GM12878 (cell line): ENCODE measurements at regions not wholly inside any gene's neighbourhood (a gene's known extent, or its start where the extent isn't known, plus 50 kb on each side); places are given as distances from the start of the nearest gene placed in this dataset.

ENCODE experiments used
- ATAC-seq: fragments of 200-7000 bp; cut with Tn5 transposase; 3 replicates; pipeline ENCODE4 v1.9.1; 2020; ENCODE audit warnings: mild to moderate bottlenecking, moderate library complexity
- BruUV-seq: library from RNA; stranded (reverse); fragments of 400-500 nt; replicated peaks from 2 replicates; lab custom pipeline; 2021; lab: Mats Ljungman, UMichigan
- CTCF ChIA-PET: fragments of 300-600 bp; sonication (Branson Sonifier 250); formaldehyde crosslinking; extraction: SDS; loops from one replicate; lab custom pipeline; 2021; ENCODE audit warnings: inconsistent platforms; lab: Yijun Ruan, JAX
- POLR2A ChIA-PET: fragments of 350-600 bp; formaldehyde crosslinking; extraction: SDS; loops from one replicate; lab custom pipeline; 2021; ENCODE audit warnings: inconsistent platforms; lab: Charles Lee
- RAD21 ChIA-PET: fragments of 300-600 bp; sonication (Branson Sonifier 250); formaldehyde crosslinking; loops from one replicate; lab custom pipeline; 2023; ENCODE audit warnings: antibody characterized with exemption; ENCODE audit not compliant: unreplicated experiment; lab: Charles Lee
- SMC1A ChIA-PET: fragments of 300-600 bp; sonication (Branson Sonifier 250); formaldehyde crosslinking; loops from one replicate; lab custom pipeline; 2023; ENCODE audit not compliant: unreplicated experiment, uncharacterized antibody; lab: Charles Lee
- DNase-seq: peaks from one replicate; pipeline ENCODE4 v3.0.0-alpha.2; 2011; ENCODE audit warnings: low read depth, low spot score
- FAIRE-seq: peaks from 3 replicates; lab custom pipeline; 2011; peaks lifted over from hg19 to GRCh38; lab: Jason Lieb, UNC
- H2AFZ ChIP-seq: 2 replicates; pipeline ENCODE4 v1.6.0; 2011; ENCODE audit warnings: low read depth, low read length, control low read depth; ENCODE audit not compliant: control insufficient read depth
- H3K27ac ChIP-seq: 2 replicates; pipeline ENCODE4 v1.5.1; 2011; ENCODE audit warnings: control low read depth; ENCODE audit not compliant: control insufficient read depth, insufficient read depth
- H3K27me3 ChIP-seq, 2 experiments: replicated peaks in 1 of 2; 2 replicates each; pipeline versions ENCODE4 v1.6.0 to v1.6.1; 2011; ENCODE audit warnings: low read length in 1 of 2; ENCODE audit not compliant: control insufficient read depth in 2 of 2, insufficient read depth in 2 of 2
- H3K36me3 ChIP-seq, 2 experiments: 2 replicates each; pipeline ENCODE4 v1.5.1; 2011; ENCODE audit warnings: low read length in 1 of 2; ENCODE audit not compliant: control insufficient read depth in 2 of 2, insufficient read depth in 2 of 2
- H3K4me1 ChIP-seq: 2 replicates; pipeline ENCODE4 v1.6.1; 2011; ENCODE audit warnings: mild to moderate bottlenecking, low read length, moderate library complexity, mixed read lengths; ENCODE audit not compliant: control insufficient read depth, insufficient read depth
- H3K4me2 ChIP-seq: 2 replicates; pipeline ENCODE4 v1.6.0; 2011; ENCODE audit warnings: control low read depth; ENCODE audit not compliant: control insufficient read depth, insufficient read depth
- H3K4me3 ChIP-seq: fragments of 200-600 bp; sonication (generic); 2 replicates; pipeline ENCODE4 v1.5.1; 2016
- H3K79me2 ChIP-seq: 2 replicates; pipeline ENCODE4 v1.6.0; 2011; ENCODE audit warnings: low read length; ENCODE audit not compliant: control insufficient read depth, insufficient read depth
- H3K9ac ChIP-seq: 2 replicates; pipeline ENCODE4 v1.8.0; 2011; ENCODE audit warnings: low read length, control low read depth, mixed read lengths; ENCODE audit not compliant: control insufficient read depth, insufficient read depth
- H3K9me3 ChIP-seq: replicated peaks from 3 replicates; pipeline ENCODE4 v1.5.1; 2011; ENCODE audit warnings: mild to moderate bottlenecking, low read length; ENCODE audit not compliant: control insufficient read depth, insufficient read depth
- H4K20me1 ChIP-seq: 2 replicates; pipeline ENCODE4 v1.6.0; 2011; ENCODE audit not compliant: control insufficient read depth, insufficient read depth
- CREB1 ChIP-seq: IDR thresholded peaks from 2 replicates; pipeline ENCODE4 v1.6.1; 2012; ENCODE audit warnings: low read depth, mild to moderate bottlenecking, inconsistent platforms
- EGR1 ChIP-seq, 2 experiments: IDR thresholded peaks; 1 replicate in 1 of 2; 2 replicates in 1 of 2; pipeline ENCODE4 v1.6.1; 2011 to 2012; ENCODE audit warnings: low read depth in 2 of 2, low read length in 2 of 2, borderline replicate concordance in 1 of 2, mild to moderate bottlenecking in 1 of 2, moderate library complexity in 1 of 2
- KAT2A ChIP-seq: conservative IDR thresholded peaks from 2 replicates; pipeline ENCODE4 v1.6.1; 2011; ENCODE audit warnings: low read depth, low read length; ENCODE audit not compliant: control insufficient read depth
- LARP7 ChIP-seq: fragments of 450-650 bp; IDR thresholded peaks from 2 replicates; pipeline ENCODE4 v1.6.1; 2017; ENCODE audit warnings: mild to moderate bottlenecking
- MLLT1 ChIP-seq: fragments of 450-650 bp; IDR thresholded peaks from 2 replicates; pipeline ENCODE4 v1.6.1; 2016; ENCODE audit warnings: mild to moderate bottlenecking
- POU2F2 ChIP-seq: IDR thresholded peaks from 3 replicates; pipeline ENCODE4 v1.6.1; 2011; ENCODE audit warnings: low read depth, mild to moderate bottlenecking, low read length, borderline replicate concordance
- SREBF2 ChIP-seq: IDR thresholded peaks from 2 replicates; pipeline ENCODE4 v1.6.1; 2012; ENCODE audit warnings: mild to moderate bottlenecking, low read length
- SUPT20H ChIP-seq: IDR thresholded peaks from 2 replicates; pipeline ENCODE4 v1.6.1; 2011; ENCODE audit warnings: low read depth, mild to moderate bottlenecking, low read length, moderate library complexity, borderline replicate concordance; ENCODE audit not compliant: control insufficient read depth
- TARDBP ChIP-seq: IDR thresholded peaks from 2 replicates; pipeline ENCODE4 v1.6.1; 2016; ENCODE audit warnings: borderline replicate concordance
- ZNF217 ChIP-seq: fragments of 450-650 bp; IDR thresholded peaks from 2 replicates; pipeline ENCODE4 v1.6.1; 2017; ENCODE audit warnings: antibody characterized with exemption, mild to moderate bottlenecking
- whole genome bisulfite sequencing: methylation state at CpG from one replicate; pipeline ENCODE4 v1.1.6; 2016; ENCODE audit warnings: low lambda C conversion rate; ENCODE audit not compliant: insufficient replicate concordance, insufficient coverage; ENCODE audit errors: missing lambda C conversion rate; 5-methylcytosine and 5-hydroxymethylcytosine counted together
- in situ Hi-C: fragments of 300-500 bp; cut with MboI; formaldehyde crosslinking; loops from 9 replicates; pipeline ENCODE4 v1.14.3; 2018; ENCODE audit warnings: mixed read lengths
- intact Hi-C: fragments of 100-400 bp; cut with micrococcal nuclease; formaldehyde crosslinking; loops from one replicate; pipeline ENCODE4 v1.14.2; 2022; ENCODE audit not compliant: unreplicated experiment

GRCh38 chr4:24690436-24690835, 104.9 kb upstream of the SOD3 start:
- Histone ChIP-seq H3K27me3 (peaks cover 0 to 4% of the 10 kb centered on the region in 2 experiments; a peak in 2 of 4 replicates), H3K4me1 (no peaks in the 10 kb centered on the region), H3K4me2 (no peak overlapping the region), H3K4me3 (no peak overlapping the region), H4K20me1 (peaks cover 2% of the 10 kb centered on the region; the same call in 1 of the 2 replicates), H2AFZ (no peak overlapping the region), H3K36me3 (no peaks in the 10 kb centered on the region), H3K9me3 (no peaks in the 10 kb centered on the region; the same call in 2 of the 3 replicates), H3K79me2 (no peaks in the 10 kb centered on the region), H3K9ac (no peak overlapping the region), H3K27ac (no peak overlapping the region)
- CTCF ChIA-PET = interaction anchor here (1.4 to 6.1 kb wide), 2 partner anchors 165 to 201 kb away, joined by 3 to 51 read pairs; no protein-coding TSS in a partner anchor
- RAD21 ChIA-PET = no interaction called here
- WGBS = 19% methylated on average over 2 of the region's 2 CpGs
- FAIRE-seq (no peak), DNase-seq (no peak), ATAC-seq (no peak)
- POLR2A ChIA-PET = no interaction called here
- intact Hi-C loops (no loop called here), in situ Hi-C loops (no loop called here)
- TF ChIP-seq TARDBP = no peak
- TF ChIP-seq EGR1 (IDR thresholded peaks at IDR 0.05; ENCODE audit: borderline replicate concordance in 1 of 2, low read depth in 2 of 2, low read length in 2 of 2) = no peak
- no TSS peak for BruUV-seq
- SMC1A ChIA-PET = interaction anchor here (1.5 kb wide), 1 partner anchor 201 kb away, joined by 4 read pairs; no protein-coding TSS in a partner anchor

- TF ChIP-seq ZNF217 = no peak
- no peak for TF ChIP-seq SUPT20H
- TF ChIP-seq CREB1 = no peak
- no peak for TF ChIP-seq MLLT1
- no peak for TF ChIP-seq POU2F2
- no peak for TF ChIP-seq SREBF2
- TF ChIP-seq LARP7 = no peak
- no peak for TF ChIP-seq KAT2A
- DNase-seq (no peak), ATAC-seq (no peak), FAIRE-seq (no peak)
- no peaks in the 10 kb centered on the region for H3K36me3 ChIP-seq
- no peaks in the 10 kb centered on the region for H3K79me2 ChIP-seq
- H3K9me3 ChIP-seq = no peaks in the 10 kb centered on the region; the same call in 2 of the 3 replicates
- no peak overlapping the region for H3K4me3 ChIP-seq
- SMC1A ChIA-PET = no interaction called here
- peaks cover 2% of the 10 kb centered on the region; the same call in 1 of the 2 replicates for H4K20me1 ChIP-seq
- H3K9ac ChIP-seq = no peak overlapping the region
- CTCF ChIA-PET = interaction anchor here (1.7 kb wide), 1 partner anchor 9 kb away, joined by 3 read pairs; no protein-coding TSS in a partner anchor
- peaks cover 0 to 4% of the 10 kb centered on the region in 2 experiments; a peak in 2 of 4 replicates for H3K27me3 ChIP-seq
- in situ Hi-C loops = no loop called here
- no peak overlapping the region for H2AFZ ChIP-seq
- POLR2A ChIA-PET = no interaction called here
- no TSS peak for BruUV-seq
- no peak overlapping the region for H3K27ac ChIP-seq
- H3K4me1 ChIP-seq = no peaks in the 10 kb centered on the region
- no peak overlapping the region for H3K4me2 ChIP-seq
- RAD21 ChIA-PET = no interaction called here
- intact Hi-C loops = no loop called here
Observed at GRCh38 chr4:24693636-24694035, 101.7 kb upstream of the SOD3 start.
